ENCODE measurements at regions not wholly inside any gene's neighbourhood (a gene's known extent, or its start where the extent isn't known, plus 50 kb on each side); places are given as distances from the start of the nearest gene placed in this dataset.
A peak's percentile ranks its signal among the peaks of the same experiment; 100 is the strongest.

DNA sequence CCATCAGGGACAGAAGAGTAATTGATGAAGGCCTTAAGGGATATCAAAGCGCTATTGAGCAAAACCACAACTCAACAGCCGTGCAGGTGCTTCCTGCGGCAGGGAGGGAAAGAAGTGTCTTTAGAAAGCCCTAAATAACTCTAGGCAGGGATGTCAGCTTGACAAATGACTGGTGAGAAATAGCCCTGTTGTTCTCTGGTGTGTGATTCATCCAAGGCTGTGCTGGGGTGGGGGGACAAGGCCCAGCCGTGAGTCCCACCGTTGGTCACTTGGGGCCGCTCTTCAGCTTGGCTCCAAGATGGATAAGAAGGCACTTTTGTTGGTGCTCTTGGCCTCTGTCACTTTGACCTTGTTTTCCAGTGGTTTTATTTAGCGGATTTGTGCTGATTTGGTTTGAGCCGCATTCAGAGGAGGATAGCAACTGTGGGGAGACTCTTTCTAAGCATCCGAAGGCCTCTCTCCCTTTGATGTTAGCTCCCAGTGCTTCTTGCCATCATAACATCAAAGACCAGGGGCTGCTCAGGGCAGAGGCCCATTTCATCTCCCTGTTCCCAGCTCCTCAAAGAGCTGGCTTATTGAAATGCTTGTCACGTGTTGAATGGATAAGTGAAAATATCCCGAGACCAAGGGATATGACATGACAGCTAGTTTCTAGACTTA, 130.3 kb upstream of the SERP2 start:
- peak; percentile 92 for DNase-seq
- in situ Hi-C loops (cut with MboI; ENCODE audit: low pct_unique_long_range_greater_than_20kb, low sequenced_read_pairs) = no loop called here

DNA sequence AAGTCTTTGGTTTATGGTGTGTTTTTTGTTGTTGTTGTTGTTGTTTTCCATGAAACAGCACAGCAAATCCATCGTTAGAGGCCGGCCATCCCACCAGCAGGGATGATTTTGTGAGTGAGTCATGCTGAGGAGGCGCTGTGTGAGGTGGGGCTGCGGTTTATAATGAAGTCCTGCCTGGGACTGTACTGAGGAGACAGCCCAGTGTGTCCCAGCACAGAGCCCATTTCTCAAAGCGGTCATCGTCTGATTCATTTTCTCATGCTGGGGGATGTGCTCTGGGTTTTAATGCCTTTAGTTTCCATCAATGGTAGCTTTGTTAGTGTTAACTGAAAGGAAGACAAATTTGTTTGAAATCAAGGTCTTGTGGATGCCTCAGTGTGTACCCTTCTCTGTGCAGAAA, 129.3 kb upstream of the SERP2 start:
- in situ Hi-C loops (cut with MboI; ENCODE audit: low pct_unique_long_range_greater_than_20kb, low sequenced_read_pairs) = no loop called here
- no peak for DNase-seq

DNA sequence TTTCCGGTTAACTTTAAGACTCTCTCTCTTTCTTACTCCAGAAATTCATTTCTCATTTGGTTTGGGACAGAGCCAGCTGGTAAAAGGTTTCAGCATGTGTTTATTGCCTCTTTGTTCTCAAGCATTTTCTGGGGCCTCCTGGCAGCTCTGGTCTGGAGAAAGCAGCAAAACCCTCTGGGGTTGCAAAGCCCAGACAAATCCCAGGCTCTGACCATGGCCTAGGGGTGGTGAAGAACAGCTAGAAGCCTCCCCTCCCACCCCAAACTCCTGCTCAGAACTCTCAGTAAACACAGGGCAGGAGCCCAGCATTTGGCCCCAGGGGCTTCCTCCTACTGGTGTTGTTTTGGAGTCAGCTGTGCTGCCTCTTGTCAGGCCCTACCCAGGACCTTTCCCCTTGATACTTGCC, 124.2 kb upstream of the SERP2 start:
- no peak for DNase-seq
- in situ Hi-C loops (cut with MboI; ENCODE audit: low pct_unique_long_range_greater_than_20kb, low sequenced_read_pairs) = no loop called here

DNA sequence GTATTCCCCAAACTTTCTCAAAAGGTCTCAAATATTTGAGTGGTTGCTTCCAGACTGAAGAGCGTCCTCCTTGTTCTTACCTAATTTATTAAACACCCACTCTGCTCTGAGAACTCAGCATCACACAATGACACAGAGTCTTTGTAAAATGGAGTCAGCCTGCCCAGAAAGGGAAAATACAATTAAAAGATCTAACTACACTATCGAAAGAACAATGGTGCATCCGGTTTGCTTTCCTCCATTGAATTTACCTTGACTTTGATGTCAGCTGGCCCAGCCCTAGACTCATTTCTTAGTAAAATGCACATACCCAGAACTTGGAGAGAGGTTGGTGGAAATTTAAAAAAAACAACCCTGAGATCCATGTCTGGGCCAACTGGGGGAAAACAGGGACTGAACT, 120.7 kb upstream of the SERP2 start:
- in situ Hi-C loops (cut with MboI; ENCODE audit: low pct_unique_long_range_greater_than_20kb, low sequenced_read_pairs) = no loop called here
- no peak for DNase-seq

DNA sequence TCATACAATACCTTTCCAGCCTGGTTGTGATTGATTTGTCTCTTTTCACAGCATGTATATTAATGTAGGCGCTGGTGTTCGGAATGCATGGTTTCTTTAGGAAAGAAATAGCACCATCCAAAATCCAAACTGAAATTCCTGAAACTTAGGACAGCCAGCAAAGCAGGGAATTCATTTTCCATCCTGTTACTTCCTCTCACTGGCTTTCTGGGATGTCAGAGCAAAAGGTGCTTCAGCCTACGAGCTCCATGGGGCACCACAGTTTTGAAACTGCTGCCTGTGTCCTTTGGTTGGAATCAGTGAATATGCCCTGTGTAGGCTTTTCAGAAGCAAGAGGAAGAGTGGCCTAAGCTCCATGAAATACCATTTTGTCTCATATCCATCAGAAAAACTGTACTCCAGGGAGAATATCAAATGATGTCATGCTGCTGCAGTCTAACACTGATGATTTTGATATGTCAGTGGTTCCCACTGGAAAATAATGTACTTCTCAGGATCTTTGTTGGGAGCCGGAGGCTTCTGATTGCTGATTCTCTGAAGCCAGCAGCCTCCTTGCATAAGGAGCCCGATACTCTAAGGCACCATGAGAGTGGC, 117.8 kb upstream of the SERP2 start:
- no peak for DNase-seq
- in situ Hi-C loops (cut with MboI; ENCODE audit: low pct_unique_long_range_greater_than_20kb, low sequenced_read_pairs) = no loop called here

DNA sequence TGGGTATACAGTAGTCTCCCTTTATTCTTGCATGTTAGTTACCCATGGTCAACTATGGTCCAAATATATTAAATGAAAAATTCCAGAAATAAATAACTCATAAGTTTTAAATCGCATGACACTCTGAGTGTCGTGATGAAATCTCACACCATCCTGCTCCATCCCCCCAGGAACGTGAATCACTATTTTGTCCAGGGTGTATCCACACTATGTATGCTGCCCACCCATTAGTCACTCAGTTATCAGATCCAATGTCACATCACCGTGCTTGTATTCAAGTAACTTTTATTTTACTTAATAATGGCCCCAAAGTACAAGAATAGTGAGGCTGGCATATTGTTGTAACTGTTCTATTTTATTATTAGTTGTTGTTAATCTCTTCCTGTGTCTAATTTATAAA, 115.8 kb upstream of the SERP2 start:
- in situ Hi-C loops (cut with MboI; ENCODE audit: low pct_unique_long_range_greater_than_20kb, low sequenced_read_pairs) = no loop called here
- DNase-seq = no peak

DNA sequence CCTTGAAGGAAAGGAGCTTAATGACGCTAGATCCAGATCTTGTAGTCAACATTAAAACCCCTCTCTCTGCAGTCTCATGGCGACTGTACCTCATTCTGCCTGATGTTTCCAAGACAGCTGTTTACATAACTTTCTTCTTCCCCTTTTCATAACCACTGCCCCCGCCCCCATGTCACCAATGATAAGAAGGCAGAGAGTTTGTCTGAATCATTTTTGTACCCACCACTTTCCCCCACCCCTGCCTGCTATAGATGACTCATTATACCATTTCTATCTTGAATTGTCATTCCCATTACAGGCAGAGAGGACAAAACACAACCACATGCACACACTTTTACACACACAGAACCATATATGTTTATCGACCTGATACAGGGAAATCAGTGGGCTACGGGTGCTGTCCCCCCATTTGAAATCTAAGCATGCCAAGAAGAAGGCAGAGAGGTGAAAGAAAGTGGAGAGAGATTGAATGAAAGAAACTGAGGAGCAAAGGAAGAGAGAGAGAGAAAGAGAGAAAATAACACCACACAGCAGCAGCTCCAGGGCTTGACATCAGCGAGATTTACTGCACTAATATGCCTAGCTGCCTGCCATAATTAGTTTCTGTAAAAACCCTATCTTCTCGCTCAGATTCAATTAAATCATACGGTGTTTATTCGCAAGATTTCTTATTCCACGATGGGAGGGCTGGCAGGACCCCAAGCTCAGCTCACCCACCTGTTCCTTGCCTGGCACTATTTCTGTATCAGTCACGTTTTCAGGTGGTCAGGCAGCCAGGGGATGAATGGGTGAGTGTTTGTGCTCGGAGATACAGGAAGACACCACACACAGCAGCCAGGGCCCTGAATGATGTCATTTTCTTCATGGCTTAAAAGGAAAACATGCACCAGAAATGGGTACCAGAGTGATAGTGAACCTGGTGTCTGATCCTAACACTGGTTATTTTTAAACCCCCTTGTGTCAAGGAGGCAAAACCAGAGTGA, 114.3 kb upstream of the SERP2 start:
- in situ Hi-C loops (cut with MboI; ENCODE audit: low pct_unique_long_range_greater_than_20kb, low sequenced_read_pairs) = no loop called here
- DNase-seq = peak; percentile 93

DNA sequence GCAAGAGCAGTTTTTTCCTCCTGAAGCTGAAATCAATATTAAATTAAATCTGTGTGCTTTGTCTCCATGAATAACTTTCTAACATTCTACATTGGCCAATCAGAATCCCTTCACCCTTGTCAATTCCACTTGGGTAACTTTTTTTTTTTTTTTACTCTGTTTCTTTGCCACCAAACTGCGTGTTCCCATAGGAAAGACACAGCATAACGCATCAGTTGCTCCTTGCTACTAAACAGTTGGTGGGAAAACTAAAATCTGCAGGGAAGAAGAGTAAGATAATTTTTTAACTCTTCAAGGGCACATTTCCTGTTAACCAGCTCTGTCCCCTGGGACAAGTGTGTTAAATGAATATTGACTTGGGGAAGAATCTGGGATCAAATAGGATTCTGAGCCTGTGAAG, 113.3 kb upstream of the SERP2 start:
- DNase-seq = no peak
- in situ Hi-C loops (cut with MboI; ENCODE audit: low pct_unique_long_range_greater_than_20kb, low sequenced_read_pairs) = no loop called here

DNA sequence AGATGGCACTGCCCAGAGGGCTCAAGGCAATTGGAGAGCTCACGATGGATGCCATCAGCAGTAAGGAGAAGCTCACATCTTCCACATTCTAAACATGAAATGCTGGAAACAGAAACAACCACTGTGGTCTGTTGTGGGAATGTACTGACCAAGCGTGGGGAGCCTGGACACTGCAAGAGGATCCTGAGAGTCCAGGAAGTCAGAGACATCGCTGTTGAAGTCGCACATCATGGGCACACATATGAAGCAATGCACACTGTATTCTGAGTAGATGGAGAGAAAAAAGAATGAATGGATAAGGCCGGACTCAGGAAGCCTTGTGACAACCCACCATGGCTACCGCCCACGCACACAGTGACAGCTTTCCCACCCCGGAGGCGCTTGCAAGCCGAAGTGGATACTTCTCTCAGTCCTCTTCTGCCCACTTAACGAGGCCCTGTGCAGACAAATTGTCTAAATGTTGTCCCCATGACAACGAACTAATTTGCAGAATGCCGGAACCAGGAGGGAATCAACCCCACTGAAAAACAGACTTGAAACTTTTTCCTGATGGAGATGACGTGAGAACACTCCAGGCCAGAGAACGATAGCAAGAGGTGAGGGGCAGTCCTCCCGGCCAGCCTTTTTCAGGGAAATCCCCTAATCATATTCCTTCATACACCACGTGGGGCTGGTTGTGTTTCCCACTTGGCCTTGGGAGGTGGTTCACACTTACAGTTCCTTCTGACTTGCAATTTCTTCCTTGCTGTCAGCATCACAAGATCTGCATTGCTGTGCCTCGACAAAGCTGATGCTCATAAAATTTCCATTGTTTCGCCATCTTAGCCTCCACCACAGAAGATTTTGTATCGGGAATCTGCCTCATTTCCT, 109.6 kb upstream of the SERP2 start:
- no peak for DNase-seq
- in situ Hi-C loops (cut with MboI; ENCODE audit: low pct_unique_long_range_greater_than_20kb, low sequenced_read_pairs) = no loop called here

DNA sequence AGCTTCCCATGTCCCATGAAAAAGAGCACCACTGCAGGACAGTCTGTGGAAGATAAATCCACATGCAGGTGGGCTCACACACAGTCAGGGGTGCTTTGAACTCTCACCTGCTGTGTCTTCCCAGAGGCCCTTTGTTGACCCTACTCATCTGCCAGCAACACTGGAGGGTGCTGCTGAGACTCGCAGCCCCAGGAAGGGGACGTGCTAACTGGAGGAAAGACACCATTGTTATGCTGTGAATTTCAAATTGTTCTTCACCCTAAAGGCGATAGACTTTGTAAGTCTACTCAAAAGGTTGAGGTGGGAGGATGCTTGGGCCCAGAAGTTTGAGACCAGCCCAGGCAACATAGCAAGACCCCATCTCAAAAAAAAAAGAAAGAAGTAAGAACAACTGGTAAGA, 107.3 kb upstream of the SERP2 start:
- DNase-seq = no peak
- in situ Hi-C loops (cut with MboI; ENCODE audit: low pct_unique_long_range_greater_than_20kb, low sequenced_read_pairs) = no loop called here

DNA sequence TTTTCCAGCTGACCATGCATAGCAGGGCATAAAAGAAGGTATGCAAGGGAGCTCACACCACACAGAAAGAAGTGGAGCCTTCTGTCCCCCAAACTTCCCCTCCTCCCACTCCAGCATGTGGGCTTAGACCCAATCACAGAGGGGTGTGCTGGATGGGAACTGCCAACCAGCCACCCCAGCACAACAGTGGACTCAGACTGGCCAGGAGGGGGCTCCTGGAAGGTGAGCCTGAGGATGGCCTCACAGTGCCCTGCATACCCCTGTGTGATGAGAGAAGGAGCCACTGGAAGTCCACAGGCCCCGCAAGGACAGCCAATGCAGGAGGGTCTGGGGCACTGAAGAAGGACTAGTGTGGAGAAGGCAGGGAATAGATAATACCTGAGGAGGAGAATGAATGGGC, 106.9 kb upstream of the SERP2 start:
- in situ Hi-C loops (cut with MboI; ENCODE audit: low pct_unique_long_range_greater_than_20kb, low sequenced_read_pairs) = no loop called here
- no peak for DNase-seq

DNA sequence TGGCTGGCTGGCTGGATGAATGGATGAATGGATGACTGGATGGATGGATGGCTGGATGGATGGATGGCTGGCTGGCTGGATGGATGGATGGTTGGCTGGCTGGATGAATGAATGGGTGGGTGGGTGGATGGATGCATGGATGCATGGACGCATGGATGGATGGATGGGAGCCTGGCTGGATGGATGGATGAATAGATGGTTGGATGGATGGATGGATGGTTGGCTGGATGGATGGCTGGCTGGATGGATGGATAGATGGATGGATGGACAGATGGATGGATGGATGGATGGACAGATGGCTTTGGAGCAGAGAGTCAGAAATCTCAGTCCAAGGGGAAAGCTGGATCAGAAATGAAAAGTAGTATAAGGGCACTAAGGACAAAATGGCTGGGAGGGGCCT, 106.4 kb upstream of the SERP2 start:
- no peak for DNase-seq
- in situ Hi-C loops (cut with MboI; ENCODE audit: low pct_unique_long_range_greater_than_20kb, low sequenced_read_pairs) = no loop called here

DNA sequence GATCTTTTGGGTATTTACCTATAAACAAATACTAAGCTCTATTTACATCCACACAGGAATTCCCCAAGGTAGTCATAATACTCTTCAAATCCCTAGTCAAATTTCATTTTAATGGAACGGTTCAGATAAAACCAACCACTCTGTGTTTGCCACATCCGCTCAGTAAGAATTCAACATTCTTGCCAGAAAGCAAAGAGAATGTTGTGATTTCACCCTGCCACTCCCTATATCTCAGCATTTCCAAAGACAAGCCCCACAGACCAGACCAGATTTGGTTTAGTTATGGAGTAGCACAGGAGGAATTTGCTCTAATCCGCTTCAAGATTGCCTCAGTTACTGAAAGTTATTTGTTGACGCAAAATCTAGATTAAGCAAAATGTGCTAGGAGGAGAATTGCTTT, 105.6 kb upstream of the SERP2 start:
- in situ Hi-C loops (cut with MboI; ENCODE audit: low pct_unique_long_range_greater_than_20kb, low sequenced_read_pairs) = no loop called here

DNA sequence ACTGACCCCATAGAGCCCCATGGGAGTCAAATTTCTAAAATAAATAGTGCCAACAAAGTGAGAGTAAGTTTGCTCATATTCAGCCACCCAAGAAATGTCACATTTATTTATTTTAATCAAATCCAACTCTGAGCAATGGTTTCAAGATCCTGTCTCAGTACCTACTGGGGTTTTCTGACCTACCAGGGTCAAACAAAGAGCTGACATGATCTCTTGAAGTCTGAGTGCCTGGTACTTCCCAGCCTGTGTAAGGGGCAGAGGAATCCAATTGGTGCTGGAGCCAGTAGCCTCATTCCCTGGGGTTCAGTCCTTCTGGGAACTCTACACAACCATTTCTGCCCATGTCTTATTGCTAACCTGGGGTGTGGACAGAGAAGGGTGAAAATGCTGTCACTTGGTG, 104.6 kb upstream of the SERP2 start:
- in situ Hi-C loops (cut with MboI; ENCODE audit: low pct_unique_long_range_greater_than_20kb, low sequenced_read_pairs) = no loop called here
- no peak for DNase-seq

More for the DNA sequence above, 105.6 kb upstream of the SERP2 start:
- DNase-seq = no peak

DNA sequence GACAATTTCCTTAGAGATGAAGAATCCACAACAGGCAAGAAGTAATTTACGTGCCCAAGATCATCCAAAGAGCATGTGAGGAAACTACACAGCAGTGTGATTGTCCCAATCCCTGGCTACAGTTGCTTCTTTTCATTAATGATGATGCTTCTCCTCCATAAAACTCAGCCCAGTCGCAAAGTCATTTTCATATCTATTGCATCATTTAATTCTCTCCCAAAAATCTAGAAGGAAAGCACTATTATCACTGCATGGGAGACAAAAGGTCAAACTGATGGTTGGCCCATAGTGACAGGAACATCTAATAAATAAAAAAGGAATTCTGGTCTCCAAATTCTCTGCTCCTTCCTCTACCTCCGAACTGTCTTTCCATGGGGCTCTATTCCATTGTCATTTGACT, 103.5 kb upstream of the SERP2 start:
- in situ Hi-C loops (cut with MboI; ENCODE audit: low pct_unique_long_range_greater_than_20kb, low sequenced_read_pairs) = no loop called here
- DNase-seq = no peak

DNA sequence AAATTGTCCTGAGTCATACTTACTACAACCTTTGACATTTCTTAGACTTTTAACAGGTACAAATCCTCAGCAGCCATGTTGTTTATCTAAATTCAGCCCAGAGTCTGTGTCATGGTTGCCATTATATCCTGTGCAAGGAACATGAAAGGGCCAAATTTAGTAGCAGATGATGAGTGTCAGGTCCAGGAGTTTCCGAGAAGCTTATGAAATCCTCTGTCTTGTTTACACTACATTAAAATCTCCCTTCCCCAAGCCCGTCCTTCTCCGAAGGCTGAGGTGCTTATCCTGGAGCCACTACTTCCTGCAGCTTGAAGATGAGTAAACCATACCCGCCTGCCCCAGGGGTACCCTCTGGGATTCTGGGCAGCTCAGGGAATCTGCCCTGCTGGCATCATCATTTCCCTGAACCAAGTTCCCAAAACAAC, 102.6 kb upstream of the SERP2 start:
- DNase-seq = no peak
- in situ Hi-C loops (cut with MboI; ENCODE audit: low pct_unique_long_range_greater_than_20kb, low sequenced_read_pairs) = no loop called here

DNA sequence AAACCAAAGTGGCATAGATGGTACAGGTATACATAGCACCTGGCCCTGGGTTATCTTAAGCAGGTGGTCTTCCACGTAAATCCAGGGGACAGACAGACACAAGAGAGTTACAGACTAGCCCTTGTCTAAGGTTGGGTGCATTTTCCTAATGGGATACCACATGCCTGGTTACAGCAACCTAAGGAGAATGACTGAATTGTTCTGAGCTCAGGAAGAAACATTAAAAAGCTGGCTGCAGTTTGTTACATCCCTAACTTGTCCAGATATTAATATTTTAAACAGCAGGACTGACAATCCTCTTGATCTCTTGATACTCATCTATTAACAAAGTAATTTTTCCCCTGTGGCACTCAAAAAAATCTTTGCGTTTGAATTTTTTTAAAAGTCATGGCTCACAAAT, 102.2 kb upstream of the SERP2 start:
- in situ Hi-C loops (cut with MboI; ENCODE audit: low pct_unique_long_range_greater_than_20kb, low sequenced_read_pairs) = no loop called here
- DNase-seq = no peak

DNA sequence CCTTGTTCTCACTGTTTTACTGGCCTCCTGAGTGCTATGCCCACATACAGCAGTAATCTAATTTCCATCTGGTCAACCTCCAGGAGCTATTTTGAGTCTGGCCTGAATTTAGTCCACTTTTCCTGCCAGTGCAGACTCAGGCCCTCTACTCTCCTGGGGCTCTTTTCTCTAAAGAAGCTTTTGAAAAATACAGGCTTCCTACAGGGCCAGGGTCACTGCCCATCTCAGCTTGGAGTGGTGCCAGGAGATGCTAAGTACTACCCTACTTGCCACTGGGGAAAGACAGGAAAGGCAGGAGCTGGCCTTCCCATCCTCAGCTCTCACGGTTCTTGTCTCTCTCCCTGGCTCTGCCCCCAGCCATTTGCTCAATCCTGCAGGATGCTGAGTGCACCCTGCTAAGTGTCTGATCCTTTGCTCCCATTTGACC, 101.7 kb upstream of the SERP2 start:
- in situ Hi-C loops (cut with MboI; ENCODE audit: low pct_unique_long_range_greater_than_20kb, low sequenced_read_pairs) = no loop called here
- DNase-seq = no peak

DNA sequence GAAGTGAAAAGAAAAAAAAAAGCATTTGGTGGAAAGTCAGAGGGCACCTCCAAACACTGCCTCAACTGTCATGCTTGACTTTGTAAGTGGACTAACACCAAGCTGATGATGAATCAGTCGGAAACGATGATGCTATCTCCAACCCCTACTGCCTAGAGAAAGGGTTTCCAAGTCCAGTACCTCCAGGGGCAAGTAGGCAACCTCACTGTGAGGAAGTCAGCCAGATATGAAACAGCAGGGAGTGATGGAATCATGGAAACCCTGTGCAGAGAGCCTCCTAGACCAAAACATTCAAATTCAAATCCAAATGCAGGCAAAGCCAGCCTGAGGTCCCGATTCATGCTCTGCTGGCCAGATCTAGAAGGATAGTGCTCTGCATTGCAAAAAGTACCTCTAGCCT, 100.9 kb upstream of the SERP2 start:
- in situ Hi-C loops (cut with MboI; ENCODE audit: low pct_unique_long_range_greater_than_20kb, low sequenced_read_pairs) = no loop called here
- DNase-seq = no peak

Data from KBM-7 (cell line).